Karpas-422 (cell line): ENCODE measurements at regions not wholly inside any gene's neighbourhood (a gene's known extent, or its start where the extent isn't known, plus 50 kb on each side); places are given as distances from the start of the nearest gene placed in this dataset.

Experiments used
- DNase-seq: peaks from one replicate; pipeline ENCODE4 v3.0.0-alpha.2; 2015
- H2AFZ ChIP-seq: fragments of 200-600 bp; sonication (generic); 2 replicates; pipeline ENCODE4 v1.6.1; 2014; ENCODE audit warnings: antibody characterized with exemption, low read length, mixed read lengths
- H3K27ac ChIP-seq: fragments of 200-600 bp; sonication (generic); 2 replicates; pipeline ENCODE4 v1.5.1; 2014; ENCODE audit warnings: mild to moderate bottlenecking, low read length, moderate library complexity
- H3K27me3 ChIP-seq: fragments of 200-600 bp; sonication (generic); 2 replicates; pipeline ENCODE4 v1.6.1; 2014; ENCODE audit warnings: low read length, mixed read lengths
- H3K36me3 ChIP-seq: fragments of 200-600 bp; sonication (generic); 2 replicates; pipeline ENCODE4 v1.6.1; 2014; ENCODE audit warnings: low read length, mixed read lengths; ENCODE audit not compliant: insufficient read depth
- H3K4me1 ChIP-seq: fragments of 200-600 bp; sonication (generic); 2 replicates; pipeline ENCODE4 v1.6.1; 2014; ENCODE audit warnings: mild to moderate bottlenecking, low read length, mixed read lengths
- H3K4me2 ChIP-seq: fragments of 200-600 bp; sonication (generic); 2 replicates; pipeline ENCODE4 v1.6.1; 2014; ENCODE audit warnings: low read length, low read depth, mild to moderate bottlenecking; ENCODE audit not compliant: poor library complexity, severe bottlenecking
- H3K4me3 ChIP-seq: fragments of 200-600 bp; sonication (generic); 2 replicates; pipeline ENCODE4 v1.5.1; 2014; ENCODE audit warnings: mild to moderate bottlenecking, antibody characterized with exemption, low read length, mixed read lengths
- H3K79me2 ChIP-seq: fragments of 200-600 bp; sonication (generic); 2 replicates; pipeline ENCODE4 v1.6.1; 2014; ENCODE audit warnings: mild to moderate bottlenecking, low read length, mixed read lengths
- H3K9ac ChIP-seq: fragments of 200-600 bp; sonication (generic); 2 replicates; pipeline ENCODE4 v1.6.0; 2014; ENCODE audit warnings: low read length
- H3K9me2 ChIP-seq: fragments of 200-600 bp; sonication (generic), shearing (Covaris generic); replicated peaks from 2 replicates; pipeline ENCODE4 v1.6.0; 2014; ENCODE audit warnings: mild to moderate bottlenecking, low read length, moderate library complexity; ENCODE audit not compliant: insufficient read depth
- H3K9me3 ChIP-seq: fragments of 300-700, 200-600 bp; sonication (generic); 2 replicates; pipeline ENCODE4 v1.6.1; 2014; ENCODE audit warnings: low read length, mixed read lengths
- H4K20me1 ChIP-seq: fragments of 200-600 bp; sonication (generic); 2 replicates; pipeline ENCODE4 v1.6.1; 2014; ENCODE audit warnings: mild to moderate bottlenecking, antibody characterized with exemption, low read length, low read depth; ENCODE audit not compliant: insufficient read depth

DNA sequence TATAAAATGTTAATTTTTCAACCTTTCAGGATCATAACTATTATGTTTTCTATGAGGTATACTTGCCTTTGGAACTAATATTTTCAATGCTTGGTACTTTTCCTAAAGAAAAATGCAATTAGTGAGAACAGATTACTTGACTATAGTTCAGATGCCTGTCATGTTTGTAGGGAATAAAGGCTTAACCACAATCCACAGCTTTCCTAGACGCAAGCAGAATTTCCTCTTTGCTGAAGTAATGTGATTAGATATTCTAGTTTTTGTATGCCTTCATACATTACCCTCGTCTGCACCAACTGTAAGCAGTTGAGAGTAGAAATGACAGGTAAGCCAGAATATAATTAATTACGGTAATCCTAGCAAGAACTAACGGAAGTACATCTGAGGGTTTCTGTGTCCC is 581.4 kb upstream of the MMS22L start:
- H3K27me3 ChIP-seq: no peaks in the 10 kb centered on the region
- H3K4me3 ChIP-seq: no peak overlapping the region
- H3K4me2 ChIP-seq: no peak overlapping the region
- no peaks in the 10 kb centered on the region for H3K4me1 ChIP-seq
- H2AFZ ChIP-seq: no peak overlapping the region
- H3K9ac ChIP-seq: no peak overlapping the region
- no peak overlapping the region for H3K27ac ChIP-seq
- no peaks in the 10 kb centered on the region for H3K9me3 ChIP-seq
- H3K9me2 ChIP-seq: no peaks in the 10 kb centered on the region
- no peaks in the 10 kb centered on the region for H3K79me2 ChIP-seq
- no peak for DNase-seq
- no peaks in the 10 kb centered on the region for H4K20me1 ChIP-seq
- H3K36me3 ChIP-seq: no peaks in the 10 kb centered on the region

- no peaks in the 10 kb centered on the region for H3K36me3 ChIP-seq
- no peaks in the 10 kb centered on the region for H3K4me1 ChIP-seq
- DNase-seq: no peak
- no peak overlapping the region for H3K4me3 ChIP-seq
- no peak overlapping the region for H3K27ac ChIP-seq
- no peaks in the 10 kb centered on the region for H3K9me3 ChIP-seq
- H4K20me1 ChIP-seq: no peaks in the 10 kb centered on the region
- H3K4me2 ChIP-seq: no peak overlapping the region
- H3K9ac ChIP-seq: no peak overlapping the region
- no peaks in the 10 kb centered on the region for H3K27me3 ChIP-seq
- H2AFZ ChIP-seq: no peak overlapping the region
- no peaks in the 10 kb centered on the region for H3K79me2 ChIP-seq
- no peaks in the 10 kb centered on the region for H3K9me2 ChIP-seq
These were observed 581.8 kb upstream of the MMS22L start for GRCh38 chr6:97864826-97865225.

DNA sequence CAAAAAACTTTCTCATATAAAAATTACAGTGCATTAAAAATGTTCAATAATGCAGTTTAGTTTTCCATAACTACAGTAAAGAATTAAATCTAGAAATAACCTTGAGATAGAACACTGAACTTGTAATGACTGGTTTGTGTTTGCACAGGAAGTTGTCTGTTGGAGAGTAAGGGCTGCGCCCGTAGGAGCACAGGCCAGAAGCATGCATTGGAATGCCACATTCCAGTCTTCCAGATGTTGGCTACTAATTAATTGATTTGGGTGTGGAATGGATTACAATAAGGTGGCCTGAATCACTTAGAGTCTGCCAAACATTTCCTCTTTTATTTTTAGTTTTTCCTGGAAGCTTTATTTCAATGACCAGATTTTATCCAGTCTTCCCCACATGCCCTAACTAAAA is 582.6 kb upstream of the MMS22L start:
- Histone ChIP-seq H3K9me2 (no peaks in the 10 kb centered on the region), H3K4me3 (no peak overlapping the region), H3K9me3 (no peaks in the 10 kb centered on the region), H3K36me3 (no peaks in the 10 kb centered on the region), H4K20me1 (no peaks in the 10 kb centered on the region), H2AFZ (no peak overlapping the region), H3K4me2 (no peak overlapping the region), H3K4me1 (no peaks in the 10 kb centered on the region), H3K9ac (no peak overlapping the region), H3K79me2 (no peaks in the 10 kb centered on the region), H3K27ac (no peak overlapping the region), H3K27me3 (no peaks in the 10 kb centered on the region)
- DNase-seq: no peak

DNA sequence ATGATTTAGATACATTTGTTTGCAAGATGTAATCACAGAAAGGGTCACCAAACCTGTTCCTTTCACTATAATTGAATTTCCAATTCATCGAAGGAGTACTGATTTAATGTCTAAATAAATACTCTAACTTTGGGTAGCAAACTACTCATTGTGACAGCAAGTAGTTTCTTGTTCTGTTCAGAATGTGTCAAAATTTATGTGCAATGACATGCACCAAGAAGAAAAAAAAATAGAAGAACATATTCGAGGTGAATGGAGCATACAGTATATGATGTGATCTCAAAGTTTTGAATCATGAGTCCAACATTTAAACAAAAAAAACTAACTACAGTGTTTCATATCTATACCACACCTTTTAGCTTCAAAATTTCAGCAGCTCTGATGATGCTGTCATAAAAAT is 583.6 kb upstream of the MMS22L start:
- DNase-seq: no peak
- H3K27me3 ChIP-seq: no peaks in the 10 kb centered on the region
- H3K79me2 ChIP-seq: no peaks in the 10 kb centered on the region
- H3K9me3 ChIP-seq: no peaks in the 10 kb centered on the region
- H2AFZ ChIP-seq: no peak overlapping the region
- H3K4me2 ChIP-seq: no peak overlapping the region
- no peaks in the 10 kb centered on the region for H4K20me1 ChIP-seq
- no peak overlapping the region for H3K4me3 ChIP-seq
- no peak overlapping the region for H3K9ac ChIP-seq
- 0 out of 2 replicates have a peak, but pooled peaks cover 4% of the 10 kb centered on the region for H3K9me2 ChIP-seq
- H3K27ac ChIP-seq: no peak overlapping the region
- H3K36me3 ChIP-seq: no peaks in the 10 kb centered on the region
- H3K4me1 ChIP-seq: no peaks in the 10 kb centered on the region

DNA sequence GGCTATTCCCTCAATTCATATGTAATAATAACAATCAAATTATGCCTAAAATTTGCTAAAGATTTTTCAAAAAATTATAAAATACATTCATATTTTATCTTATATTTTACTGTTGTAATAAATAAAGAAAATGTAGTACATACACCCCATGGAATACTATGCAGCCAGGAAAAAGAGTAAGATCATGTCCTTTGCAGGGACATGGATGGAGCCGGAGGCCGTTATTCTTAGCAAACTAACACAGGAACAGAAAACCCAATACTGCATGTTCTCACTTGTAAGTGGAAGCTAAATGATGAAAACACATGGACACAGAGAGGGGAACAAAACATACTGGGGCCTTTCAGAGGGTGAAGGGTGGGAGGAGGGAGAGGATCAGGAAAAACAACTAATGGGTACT is 584.2 kb upstream of the MMS22L start:
- H3K9me2 ChIP-seq: 0 out of 2 replicates have a peak, but pooled peaks cover 4% of the 10 kb centered on the region
- no peak overlapping the region for H2AFZ ChIP-seq
- no peak overlapping the region for H3K27ac ChIP-seq
- no peak overlapping the region for H3K4me2 ChIP-seq
- H3K9me3 ChIP-seq: no peaks in the 10 kb centered on the region
- H3K4me3 ChIP-seq: no peak overlapping the region
- H3K36me3 ChIP-seq: no peaks in the 10 kb centered on the region
- no peaks in the 10 kb centered on the region for H3K27me3 ChIP-seq
- H3K79me2 ChIP-seq: no peaks in the 10 kb centered on the region
- H3K9ac ChIP-seq: no peak overlapping the region
- no peaks in the 10 kb centered on the region for H3K4me1 ChIP-seq
- no peak for DNase-seq
- H4K20me1 ChIP-seq: no peaks in the 10 kb centered on the region

GRCh38 chr6:97870273-97870672 is 587.3 kb upstream of the MMS22L start:
- Histone ChIP-seq H2AFZ (no peak overlapping the region), H3K79me2 (no peaks in the 10 kb centered on the region), H3K4me1 (no peaks in the 10 kb centered on the region), H3K9ac (no peak overlapping the region), H3K4me2 (no peak overlapping the region), H3K4me3 (no peak overlapping the region), H3K27me3 (no peaks in the 10 kb centered on the region), H4K20me1 (no peaks in the 10 kb centered on the region), H3K9me3 (no peaks in the 10 kb centered on the region), H3K36me3 (no peaks in the 10 kb centered on the region), H3K27ac (no peak overlapping the region), H3K9me2 (0 out of 2 replicates have a peak, but pooled peaks cover 4% of the 10 kb centered on the region)
- no peak for DNase-seq

DNA sequence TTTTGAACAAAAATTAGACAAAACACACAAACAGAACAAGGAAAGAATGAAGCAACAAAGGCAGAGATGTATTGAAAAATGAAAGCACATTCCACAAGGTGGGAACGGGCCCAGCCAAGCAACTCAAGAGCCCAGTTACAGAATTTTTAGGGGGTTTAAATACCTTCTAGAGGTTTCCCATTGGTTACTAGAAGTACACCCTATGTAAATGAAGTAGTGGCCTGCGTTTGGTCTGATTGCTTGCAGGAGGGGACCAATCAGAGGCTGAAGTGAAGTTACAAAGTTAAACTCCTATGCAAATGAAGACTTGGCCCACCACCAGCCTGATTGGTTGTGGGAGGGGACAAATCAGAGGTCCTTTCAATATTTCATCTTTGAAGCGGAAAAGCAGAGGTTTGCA is 593.7 kb upstream of the MMS22L start:
- no peaks in the 10 kb centered on the region for H3K4me1 ChIP-seq
- no peak for DNase-seq

DNA sequence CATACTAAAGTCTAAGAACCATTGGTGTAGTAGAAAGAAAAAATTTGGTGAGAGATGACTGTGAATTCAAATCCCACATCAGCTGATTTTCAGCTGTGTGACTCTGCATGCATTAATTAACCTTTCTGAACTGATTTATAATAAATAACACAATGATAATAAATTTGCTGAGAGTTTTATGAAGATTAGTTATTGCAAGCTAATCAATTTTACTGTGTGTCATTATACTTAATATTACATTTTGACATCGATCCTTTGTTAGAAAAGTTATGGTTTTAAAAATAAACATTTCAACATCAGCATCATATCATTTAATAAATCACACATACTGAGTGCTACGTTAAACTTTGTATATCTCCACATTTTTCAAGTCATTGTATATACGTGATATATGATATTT is 599.7 kb upstream of the MMS22L start:
- DNase-seq: no peak
- no peaks in the 10 kb centered on the region for H3K4me1 ChIP-seq
- H3K4me3 ChIP-seq: no peak overlapping the region
- no peaks in the 10 kb centered on the region for H3K27me3 ChIP-seq
- no peaks in the 10 kb centered on the region for H4K20me1 ChIP-seq
- H3K27ac ChIP-seq: no peak overlapping the region
- H3K9me2 ChIP-seq: no peaks in the 10 kb centered on the region
- H3K4me2 ChIP-seq: no peak overlapping the region
- H3K79me2 ChIP-seq: no peaks in the 10 kb centered on the region
- H3K36me3 ChIP-seq: no peaks in the 10 kb centered on the region
- H3K9ac ChIP-seq: no peak overlapping the region
- H3K9me3 ChIP-seq: no peaks in the 10 kb centered on the region
- no peak overlapping the region for H2AFZ ChIP-seq

More for the DNA sequence above, 593.7 kb upstream of the MMS22L start:
- Histone ChIP-seq H3K9ac (no peak overlapping the region), H3K27me3 (no peaks in the 10 kb centered on the region), H3K9me2 (no peaks in the 10 kb centered on the region), H3K9me3 (no peaks in the 10 kb centered on the region), H3K4me2 (no peak overlapping the region), H2AFZ (no peak overlapping the region), H3K79me2 (no peaks in the 10 kb centered on the region), H3K4me3 (no peak overlapping the region), H4K20me1 (no peaks in the 10 kb centered on the region), H3K27ac (no peak overlapping the region), H3K36me3 (no peaks in the 10 kb centered on the region)

DNA sequence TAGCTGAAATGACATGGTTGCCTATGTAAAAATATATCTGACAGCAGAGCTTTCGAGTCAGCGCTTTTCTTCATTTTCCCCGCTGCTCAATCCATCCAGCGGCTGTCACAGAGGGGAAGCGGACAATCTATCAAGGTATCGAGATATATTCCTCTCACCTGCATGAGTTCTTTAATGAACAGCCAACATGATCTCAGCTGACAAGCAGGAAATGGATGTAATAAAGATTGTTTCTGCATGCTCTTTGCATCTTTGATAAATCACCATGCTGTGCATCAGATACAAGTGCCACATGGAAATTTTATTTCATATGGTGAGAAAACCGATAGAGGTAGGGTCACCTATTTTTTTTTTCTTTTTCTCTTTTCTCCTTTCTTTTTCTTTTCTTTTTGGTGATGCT is 602.3 kb upstream of the MMS22L start:
- H3K9ac ChIP-seq: no peak overlapping the region
- no peak overlapping the region for H2AFZ ChIP-seq
- H3K4me2 ChIP-seq: no peak overlapping the region
- no peak for DNase-seq
- no peaks in the 10 kb centered on the region for H3K27me3 ChIP-seq
- H3K79me2 ChIP-seq: no peaks in the 10 kb centered on the region
- H3K36me3 ChIP-seq: no peaks in the 10 kb centered on the region
- no peak overlapping the region for H3K27ac ChIP-seq
- no peaks in the 10 kb centered on the region for H4K20me1 ChIP-seq
- no peaks in the 10 kb centered on the region for H3K9me2 ChIP-seq
- no peak overlapping the region for H3K4me3 ChIP-seq
- H3K9me3 ChIP-seq: no peaks in the 10 kb centered on the region
- H3K4me1 ChIP-seq: no peaks in the 10 kb centered on the region
